ENCODE measurements at regions not wholly inside any gene's neighbourhood (a gene's known extent, or its start where the extent isn't known, plus 50 kb on each side); places are given as distances from the start of the nearest gene placed in this dataset.
A peak's percentile ranks its signal among the peaks of the same experiment; 100 is the strongest.

GRCh38 chr14:100659345-100660001 lies 67.2 kb upstream of the DLK1 start:
- no peak for DNase-seq

- no peak for DNase-seq
Observed at GRCh38 chr14:100660498-100660881, 66.2 kb upstream of the DLK1 start.

DNA sequence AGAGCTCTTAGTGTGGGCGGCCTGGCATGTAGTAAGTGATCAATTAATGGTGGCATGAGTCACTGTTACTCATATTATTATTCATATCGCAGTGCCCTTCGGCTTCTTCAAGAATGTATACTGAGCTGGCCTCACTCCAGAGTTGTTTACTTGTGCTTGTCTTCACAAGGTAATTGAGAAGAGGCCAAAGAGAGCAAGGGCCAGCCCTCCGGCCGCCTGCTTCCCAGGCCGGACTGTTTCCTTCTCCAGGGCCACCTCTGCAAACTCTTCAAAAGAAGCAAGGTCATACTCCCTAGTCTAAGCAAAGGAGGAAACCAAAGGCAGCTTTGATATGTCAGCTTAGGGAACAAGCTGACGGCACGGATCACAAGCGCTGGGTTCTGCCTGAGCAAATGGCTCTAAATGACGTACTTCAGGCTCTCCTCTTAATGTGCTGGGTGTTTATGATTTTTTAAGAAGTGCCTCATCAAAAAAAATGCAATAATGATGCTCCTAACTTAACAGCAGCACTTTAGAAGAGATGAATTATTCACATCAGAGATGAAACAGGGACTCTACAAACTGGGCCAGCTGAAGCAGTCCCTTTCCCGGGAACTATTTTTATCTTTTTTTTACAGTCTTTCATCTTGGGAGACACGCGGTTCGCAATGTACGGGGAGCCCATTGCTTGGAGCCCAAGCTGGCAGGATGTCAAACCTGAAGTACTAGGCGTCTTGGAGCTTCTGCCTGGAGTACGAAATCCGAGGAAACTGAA lies 65.6 kb upstream of the DLK1 start:
- DNase-seq: no peak

DNA sequence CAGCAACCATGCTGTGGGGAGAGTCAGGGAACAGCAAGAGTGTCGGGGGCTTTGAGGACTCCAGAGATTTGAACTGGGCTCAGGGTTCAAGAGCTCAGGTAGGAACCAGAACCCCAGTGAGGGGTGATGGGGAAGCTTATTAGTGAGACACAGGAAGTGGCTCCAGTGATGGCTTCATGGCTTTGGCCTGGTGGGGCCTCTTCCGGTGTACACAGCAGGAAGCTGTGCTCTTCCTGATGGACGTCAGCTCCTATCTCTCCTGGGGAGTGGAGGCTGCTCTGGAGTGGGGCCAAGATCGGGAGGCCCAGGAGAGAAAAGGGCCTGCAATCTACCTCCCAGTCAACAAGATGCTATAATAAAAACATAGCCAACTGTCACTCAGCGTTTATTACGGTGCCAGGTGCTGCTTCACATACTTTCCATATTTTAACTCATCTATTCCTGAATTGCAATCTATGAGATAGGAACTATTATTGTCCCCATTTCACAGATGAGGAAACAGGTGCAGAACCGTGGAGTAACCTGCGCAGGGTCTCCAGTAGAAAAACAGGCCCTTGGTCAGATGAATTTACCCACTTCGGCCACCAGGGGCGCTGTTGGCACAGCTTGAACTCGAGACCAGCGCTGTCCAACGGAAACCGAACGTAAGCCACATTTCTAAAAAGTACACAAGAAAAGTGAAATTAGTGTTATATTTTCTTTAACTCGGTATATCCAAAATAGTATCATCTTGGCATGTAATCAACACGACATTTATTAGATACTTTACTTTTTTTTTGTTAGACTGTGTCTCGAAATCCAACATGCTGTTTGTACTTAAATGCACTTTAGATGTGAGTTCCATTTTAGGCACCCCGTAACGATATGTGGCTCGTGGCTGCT lies 63.6 kb upstream of the DLK1 start:
- peak; percentile 78 for DNase-seq

DNA sequence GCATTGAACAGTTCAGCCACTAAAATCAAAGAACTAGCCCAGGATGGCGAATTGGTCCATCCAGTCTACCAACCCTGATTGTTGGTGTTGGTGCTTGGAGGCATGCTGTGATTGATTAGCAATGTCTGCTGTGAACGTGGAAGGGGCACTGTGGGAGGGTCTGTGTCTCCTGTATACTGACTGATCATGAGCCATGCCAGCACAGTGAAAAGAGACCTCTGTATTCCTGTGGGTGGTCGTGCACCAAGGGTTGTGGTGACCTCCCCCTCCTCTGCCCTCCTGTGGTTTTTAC lies 63.0 kb upstream of the DLK1 start:
- no peak for DNase-seq

GRCh38 chr14:100664231-100664630 lies 62.5 kb upstream of the DLK1 start:
- DNase-seq: no peak

- DNase-seq: no peak
Observed at GRCh38 chr14:100664841-100665510, 61.7 kb upstream of the DLK1 start.

GRCh38 chr14:100665511-100666032 lies 61.1 kb upstream of the DLK1 start:
- DNase-seq: no peak

DNA sequence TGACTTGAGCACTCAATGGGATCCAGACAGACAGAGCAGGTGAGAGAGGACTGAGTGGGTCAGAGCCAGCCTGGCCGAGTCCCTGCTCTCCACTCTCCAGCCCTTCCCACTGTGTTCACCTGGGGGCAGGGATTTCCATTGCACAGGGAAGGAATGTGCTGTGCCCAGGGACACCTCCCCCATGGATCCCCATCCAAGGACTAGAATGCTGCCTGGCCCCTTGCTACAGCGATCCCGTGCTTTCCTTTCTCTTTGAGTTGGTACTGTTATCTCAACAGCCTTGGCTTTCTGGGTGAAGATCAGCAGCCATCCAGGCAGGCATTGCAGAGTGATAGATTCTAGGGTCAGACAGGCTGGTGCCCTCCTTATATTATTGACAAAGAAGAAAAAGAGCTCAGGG lies 60.3 kb upstream of the DLK1 start:
- DNase-seq: no peak

DNA sequence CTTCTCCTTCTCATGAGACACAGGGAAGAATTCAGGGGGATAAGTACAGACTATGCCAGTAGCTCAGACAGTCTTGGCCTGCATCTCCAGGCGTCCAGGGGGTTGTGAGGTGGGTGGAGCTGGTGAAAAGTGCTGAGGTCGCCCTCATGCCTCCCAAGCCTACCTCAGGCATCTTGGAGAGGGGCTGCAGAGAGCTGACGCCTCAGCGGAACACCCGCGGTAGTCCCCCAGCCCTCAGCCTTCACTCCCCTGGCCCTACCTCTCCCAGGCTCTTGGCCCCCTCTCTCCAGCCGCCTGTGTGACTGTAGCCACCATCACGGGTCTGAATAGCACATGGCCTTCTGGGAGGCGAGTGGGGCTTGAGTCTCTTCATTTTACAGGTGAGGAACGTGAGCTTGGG lies 59.8 kb upstream of the DLK1 start:
- DNase-seq: no peak

GRCh38 chr14:100667656-100668055 lies 59.0 kb upstream of the DLK1 start:
- DNase-seq: no peak

GRCh38 chr14:100668352-100668751 lies 58.3 kb upstream of the DLK1 start:
- DNase-seq: no peak

- no peak for DNase-seq
Observed at GRCh38 chr14:100669011-100669412, 57.7 kb upstream of the DLK1 start.

DNA sequence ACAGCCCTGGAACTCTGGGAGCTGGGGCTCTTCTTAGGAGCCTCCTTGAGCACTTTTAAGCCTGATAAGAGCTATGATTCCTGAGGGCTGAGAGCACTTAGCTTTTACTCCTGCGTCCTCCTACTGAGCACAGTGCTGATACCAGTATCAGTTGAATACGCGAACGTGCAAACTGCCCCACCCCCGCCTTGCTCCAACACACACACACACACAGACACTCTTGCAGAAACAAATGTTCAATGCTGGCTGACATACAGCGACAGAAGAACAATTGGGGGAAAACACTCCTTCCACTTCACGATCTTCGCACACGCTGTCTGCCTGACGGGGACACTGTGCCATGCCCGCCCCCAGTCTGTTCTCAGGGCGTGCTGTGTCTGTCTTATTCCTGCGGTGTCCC lies 57.2 kb upstream of the DLK1 start:
- DNase-seq: peak; percentile 50

DNA sequence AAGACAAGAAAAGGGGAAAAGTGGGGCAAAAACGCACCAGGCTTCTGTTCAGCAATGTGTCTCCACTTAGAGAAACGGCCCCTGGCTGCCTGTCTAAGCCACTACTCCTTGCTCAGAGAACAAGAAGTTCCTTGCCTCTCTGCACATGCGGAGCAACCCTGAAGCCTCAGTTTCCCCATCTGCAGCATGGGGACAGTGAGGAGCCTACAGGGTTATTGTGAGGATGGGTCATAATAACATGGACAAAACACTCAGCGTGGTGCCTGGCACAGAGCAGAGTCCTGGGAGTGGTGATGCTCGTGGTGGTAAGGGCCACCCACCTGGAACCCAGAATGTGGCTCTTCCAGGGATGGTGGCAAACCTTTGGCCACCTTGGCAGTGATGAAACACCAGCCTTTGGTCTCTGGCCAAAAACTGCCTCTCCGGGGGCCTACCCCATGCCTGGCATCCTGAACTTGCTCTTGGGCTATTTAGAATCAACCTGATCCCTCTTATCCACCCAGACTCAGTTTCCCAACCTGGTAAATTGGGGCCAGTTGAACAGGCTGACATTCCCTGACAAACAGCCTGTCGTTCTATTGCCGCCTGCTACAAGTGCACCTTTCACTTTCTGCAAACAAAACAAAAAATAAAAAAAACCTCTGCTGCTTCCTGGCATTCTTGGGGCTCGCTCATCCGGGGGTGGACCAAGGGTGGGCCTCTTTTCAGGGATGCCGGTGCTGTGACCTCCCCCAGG lies 56.5 kb upstream of the DLK1 start:
- DNase-seq: no peak

GRCh38 chr14:100670753-100671049 lies 56.0 kb upstream of the DLK1 start:
- no peak for DNase-seq

- DNase-seq: no peak
Observed at GRCh38 chr14:100671386-100671901, 55.2 kb upstream of the DLK1 start.

DNA sequence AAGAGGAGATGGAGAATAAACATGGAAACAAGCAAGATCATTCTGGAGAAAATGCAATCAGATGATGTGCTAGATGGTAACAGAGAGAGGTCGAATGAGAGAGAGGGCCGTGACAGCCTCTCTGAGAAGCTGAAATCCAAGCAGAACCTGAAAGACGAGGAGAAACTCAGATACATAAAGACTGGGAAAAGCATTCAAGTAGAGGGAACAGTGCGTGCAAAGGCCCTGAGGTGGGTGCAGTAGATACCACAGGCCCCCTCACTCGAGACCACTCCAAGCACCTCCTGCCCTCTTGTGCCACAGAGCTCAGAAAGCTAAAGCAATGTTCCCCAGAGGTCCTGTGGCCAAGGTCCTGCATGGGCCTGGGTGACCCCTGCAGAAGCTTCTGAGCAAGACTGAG lies 54.8 kb upstream of the DLK1 start:
- no peak for DNase-seq

DNA sequence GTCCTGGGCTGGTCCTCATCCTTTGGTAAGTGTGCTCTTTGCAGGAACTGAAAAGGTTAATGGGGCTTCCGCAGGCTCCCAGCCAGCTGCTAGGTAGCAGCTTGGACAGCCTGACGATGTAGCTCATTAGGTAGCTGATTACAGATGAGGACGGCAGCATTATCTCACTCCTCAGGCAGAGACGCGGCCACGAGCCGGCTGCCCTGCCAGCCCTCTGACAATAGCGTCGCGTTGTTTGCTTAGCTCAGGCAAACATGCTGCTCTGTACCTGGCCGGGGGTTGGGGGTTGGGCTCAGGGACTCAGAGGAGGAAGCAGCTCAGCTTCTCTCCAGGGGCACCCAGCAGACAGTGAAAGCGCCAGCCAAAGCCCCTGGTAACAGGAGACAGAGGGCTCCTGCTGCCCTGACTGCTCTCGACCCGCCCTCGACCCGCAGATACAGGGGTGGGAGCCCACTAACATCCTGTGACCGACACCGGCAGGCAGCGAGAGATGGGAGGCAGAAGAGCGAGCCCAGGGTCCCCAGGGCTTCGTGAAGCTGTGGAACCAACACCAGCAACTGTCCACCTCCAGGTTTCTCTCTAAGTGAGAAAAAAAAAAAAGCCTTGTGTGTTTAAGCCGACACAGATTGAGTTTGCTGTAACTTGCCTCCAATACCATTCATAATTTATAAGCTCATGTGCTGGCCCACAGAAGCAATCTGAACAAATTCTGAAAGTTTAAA lies 53.4 kb upstream of the DLK1 start:
- DNase-seq: peak; percentile 57

- DNase-seq: no peak
Observed at GRCh38 chr14:100673807-100674154, 52.9 kb upstream of the DLK1 start.

DNA sequence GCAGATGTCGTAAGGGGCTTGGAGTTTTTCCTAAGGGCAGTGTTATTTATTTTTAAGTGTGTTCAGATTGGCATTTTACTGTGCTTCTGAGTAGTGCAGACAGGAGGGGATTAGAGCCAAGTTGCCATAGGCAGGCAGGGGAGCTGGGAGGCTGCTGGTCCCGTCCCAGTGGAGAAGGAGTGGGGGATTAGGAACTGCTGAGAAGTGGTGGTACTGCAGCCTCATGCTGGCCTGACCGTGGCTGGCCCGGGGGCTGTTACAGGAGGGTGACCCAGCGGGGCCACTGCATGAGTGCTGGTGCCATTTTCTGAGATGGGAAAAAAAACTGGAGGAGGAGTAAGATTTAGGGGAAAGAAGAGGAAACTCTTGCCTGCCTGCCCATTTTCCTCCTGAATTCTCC lies 52.3 kb upstream of the DLK1 start:
- no peak for DNase-seq
